K562 (cell line): ENCODE measurements at regions not wholly inside any gene's neighbourhood (a gene's known extent, or its start where the extent isn't known, plus 50 kb on each side); places are given as distances from the start of the nearest gene placed in this dataset.

Experiments used
- ETV6 ChIP-seq, 3 experiments: fragments of 150-350 bp in 1 of 3; sonication (generic) in 1 of 3; formaldehyde crosslinking in 1 of 3; IDR thresholded peaks; 2 replicates each; pipeline versions ENCODE4 v1.6.1 to v1.8.0; 2014 to 2022; ENCODE audit warnings: borderline replicate concordance in 2 of 3, low read depth in 2 of 3, antibody characterized with exemption in 1 of 3, low read length in 1 of 3, mild to moderate bottlenecking in 1 of 3, missing genetic modification reagents in 1 of 3
- FOXA3 ChIP-seq, 2 experiments: fragments of 450-650 bp in 1 of 2; sonication (generic) in 1 of 2; formaldehyde crosslinking; IDR thresholded peaks in 1 of 2; conservative IDR thresholded peaks in 1 of 2; 2 replicates each; pipeline versions ENCODE4 v1.4.0 to v1.8.0; 2020 to 2022; ENCODE audit warnings: mild to moderate bottlenecking in 2 of 2, missing genetic modification reagents in 1 of 2
- FUS ChIP-seq: fragments of 200-400 bp; formaldehyde crosslinking; optimal IDR thresholded peaks from 2 replicates; pipeline ENCODE3; 2017; ENCODE audit warnings: low read depth, low read length
- HDAC2 ChIP-seq: fragments of 450-650 bp; IDR thresholded peaks from 2 replicates; pipeline ENCODE4 v1.6.1; 2016; ENCODE audit warnings: mild to moderate bottlenecking
- HMGN3 ChIP-seq: IDR thresholded peaks from 2 replicates; pipeline ENCODE4 v1.6.1; 2011; ENCODE audit warnings: borderline replicate concordance, low read depth, mild to moderate bottlenecking, mixed read lengths, low read length; ENCODE audit not compliant: insufficient read length; ENCODE audit errors: extremely low read depth
- IFI16 ChIP-seq: fragments of 250-450 bp; sonication (Bioruptor Pico); IDR thresholded peaks from 2 replicates; pipeline ENCODE4 v2.1.2; 2022; ENCODE audit warnings: mild to moderate bottlenecking, inconsistent platforms
- MED1 ChIP-seq: sonication (generic); formaldehyde crosslinking; IDR thresholded peaks from 2 replicates; pipeline ENCODE4 v1.8.1; 2023; ENCODE audit warnings: missing genetic modification reagents, borderline replicate concordance
- PHTF2 ChIP-seq: fragments of 250-450 bp; sonication (Bioruptor Pico); IDR thresholded peaks from 2 replicates; pipeline ENCODE4 v1.5.0; 2021; ENCODE audit warnings: mild to moderate bottlenecking
- USF1 ChIP-seq: sonication (generic); formaldehyde crosslinking; IDR thresholded peaks from 2 replicates; pipeline ENCODE4 v1.9.0; 2022; ENCODE audit warnings: mild to moderate bottlenecking, missing genetic modification reagents
- ZFPM2 ChIP-seq: fragments of 250-450 bp; sonication (Bioruptor Pico); IDR thresholded peaks from 2 replicates; pipeline ENCODE4 v1.5.1; 2022; ENCODE audit warnings: mild to moderate bottlenecking
- ZKSCAN1 ChIP-seq: fragments of 150-350 bp; IDR thresholded peaks from 2 replicates; pipeline ENCODE4 v1.6.1; 2016; ENCODE audit warnings: low read depth, low read length
- ZNF324 ChIP-seq: fragments of 250-450 bp; sonication (Bioruptor Pico); IDR thresholded peaks from 2 replicates; pipeline ENCODE4 v1.4.0; 2020; ENCODE audit warnings: mild to moderate bottlenecking
- ZNF354B ChIP-seq: fragments of 250-450 bp; sonication (Bioruptor Pico); IDR thresholded peaks from 2 replicates; pipeline ENCODE4 v1.4.0; 2020
- TF ChIP-seq, protein P1 (sequence below), 2 experiments: fragments of 450-650 bp; conservative IDR thresholded peaks; 2 replicates each; pipeline ENCODE4 v1.6.1; 2017; ENCODE audit warnings: mild to moderate bottlenecking in 2 of 2, moderate library complexity in 2 of 2
- TF ChIP-seq, protein P2 (sequence below): fragments of 250-450 bp; sonication (Bioruptor Pico); IDR thresholded peaks from 2 replicates; pipeline ENCODE4 v1.4.0; 2020; ENCODE audit warnings: mild to moderate bottlenecking, moderate library complexity
- TF ChIP-seq, protein P3 (sequence below): sonication (generic); formaldehyde crosslinking; IDR thresholded peaks from 2 replicates; pipeline ENCODE4 v1.8.1; 2022; ENCODE audit warnings: missing genetic modification reagents

DNA sequence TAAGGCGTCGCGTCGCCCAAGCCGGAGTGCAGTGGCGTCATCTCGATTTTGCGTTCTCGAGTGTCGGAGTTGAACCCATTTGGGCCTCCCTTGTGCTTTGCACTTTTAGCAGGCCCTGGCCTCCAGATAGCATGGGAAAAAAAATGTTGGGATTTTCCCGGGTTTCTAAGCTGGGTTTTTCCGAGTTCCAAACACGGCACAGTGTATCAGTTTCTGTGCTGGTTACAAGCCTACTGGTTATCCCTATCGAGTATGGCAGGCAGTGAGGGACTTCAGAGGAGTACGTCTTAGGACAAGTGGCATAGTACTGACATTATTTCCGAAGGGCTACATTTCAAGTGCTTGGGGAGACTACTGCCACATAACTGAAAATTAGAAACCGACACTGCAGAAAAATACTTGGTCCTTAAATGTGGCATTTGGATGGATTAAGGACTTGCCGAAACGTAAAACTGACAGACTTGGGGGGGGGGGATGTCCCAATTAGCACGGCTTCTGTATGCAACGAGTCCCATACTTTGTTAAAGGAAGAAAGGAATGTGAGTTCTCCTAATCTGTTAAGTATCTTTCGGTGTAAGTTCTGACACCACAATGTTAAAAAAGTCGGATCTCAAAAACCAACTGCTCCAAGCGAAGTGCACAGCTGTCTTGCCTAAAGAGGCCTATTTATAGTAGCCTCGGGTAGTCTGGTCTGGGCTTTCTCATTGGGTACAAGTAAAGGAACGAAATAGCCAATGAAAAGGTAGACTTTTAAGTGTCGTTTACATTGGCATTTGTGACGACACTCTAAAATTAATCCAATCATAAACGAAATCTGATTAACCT is 70.2 kb downstream of the HFE start (continued):
- TF ChIP-seq, protein P1, sequence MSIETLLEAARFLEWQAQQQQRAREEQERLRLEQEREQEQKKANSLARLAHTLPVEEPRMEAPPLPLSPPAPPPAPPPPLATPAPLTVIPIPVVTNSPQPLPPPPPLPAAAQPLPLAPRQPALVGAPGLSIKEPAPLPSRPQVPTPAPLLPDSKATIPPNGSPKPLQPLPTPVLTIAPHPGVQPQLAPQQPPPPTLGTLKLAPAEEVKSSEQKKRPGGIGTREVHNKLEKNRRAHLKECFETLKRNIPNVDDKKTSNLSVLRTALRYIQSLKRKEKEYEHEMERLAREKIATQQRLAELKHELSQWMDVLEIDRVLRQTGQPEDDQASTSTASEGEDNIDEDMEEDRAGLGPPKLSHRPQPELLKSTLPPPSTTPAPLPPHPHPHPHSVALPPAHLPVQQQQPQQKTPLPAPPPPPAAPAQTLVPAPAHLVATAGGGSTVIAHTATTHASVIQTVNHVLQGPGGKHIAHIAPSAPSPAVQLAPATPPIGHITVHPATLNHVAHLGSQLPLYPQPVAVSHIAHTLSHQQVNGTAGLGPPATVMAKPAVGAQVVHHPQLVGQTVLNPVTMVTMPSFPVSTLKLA (conservative IDR thresholded peaks at IDR 0.05) = no peak
- peak; percentile 88; the same call in 1 of the 2 replicates for TF ChIP-seq PHTF2
- TF ChIP-seq ZNF354B = no peak
- TF ChIP-seq, protein P2, sequence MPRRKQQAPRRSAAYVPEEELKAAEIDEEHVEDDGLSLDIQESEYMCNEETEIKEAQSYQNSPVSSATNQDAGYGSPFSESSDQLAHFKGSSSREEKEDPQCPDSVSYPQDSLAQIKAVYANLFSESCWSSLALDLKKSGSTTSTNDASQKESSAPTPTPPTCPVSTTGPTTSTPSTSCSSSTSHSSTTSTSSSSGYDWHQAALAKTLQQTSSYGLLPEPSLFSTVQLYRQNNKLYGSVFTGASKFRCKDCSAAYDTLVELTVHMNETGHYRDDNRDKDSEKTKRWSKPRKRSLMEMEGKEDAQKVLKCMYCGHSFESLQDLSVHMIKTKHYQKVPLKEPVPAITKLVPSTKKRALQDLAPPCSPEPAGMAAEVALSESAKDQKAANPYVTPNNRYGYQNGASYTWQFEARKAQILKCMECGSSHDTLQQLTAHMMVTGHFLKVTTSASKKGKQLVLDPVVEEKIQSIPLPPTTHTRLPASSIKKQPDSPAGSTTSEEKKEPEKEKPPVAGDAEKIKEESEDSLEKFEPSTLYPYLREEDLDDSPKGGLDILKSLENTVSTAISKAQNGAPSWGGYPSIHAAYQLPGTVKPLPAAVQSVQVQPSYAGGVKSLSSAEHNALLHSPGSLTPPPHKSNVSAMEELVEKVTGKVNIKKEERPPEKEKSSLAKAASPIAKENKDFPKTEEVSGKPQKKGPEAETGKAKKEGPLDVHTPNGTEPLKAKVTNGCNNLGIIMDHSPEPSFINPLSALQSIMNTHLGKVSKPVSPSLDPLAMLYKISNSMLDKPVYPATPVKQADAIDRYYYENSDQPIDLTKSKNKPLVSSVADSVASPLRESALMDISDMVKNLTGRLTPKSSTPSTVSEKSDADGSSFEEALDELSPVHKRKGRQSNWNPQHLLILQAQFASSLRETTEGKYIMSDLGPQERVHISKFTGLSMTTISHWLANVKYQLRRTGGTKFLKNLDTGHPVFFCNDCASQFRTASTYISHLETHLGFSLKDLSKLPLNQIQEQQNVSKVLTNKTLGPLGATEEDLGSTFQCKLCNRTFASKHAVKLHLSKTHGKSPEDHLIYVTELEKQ (CRISPR knock-in tag) = peak; percentile 20
- TF ChIP-seq ETV6 (IDR thresholded peaks at IDR 0.05; ENCODE audit: borderline replicate concordance in 1 of 2, low read depth in 2 of 2, low read length in 1 of 2) = peak in 1 of 2 experiments; percentile 62; a peak in 1 of 4 replicates
- peak; percentile 84 for TF ChIP-seq ETV6 (CRISPR knock-in tag; IDR thresholded peaks at IDR 0.05; ENCODE audit: borderline replicate concordance)
- TF ChIP-seq HMGN3 = no peak
- TF ChIP-seq IFI16 (CRISPR knock-in tag) = no peak
- TF ChIP-seq USF1 (CRISPR knock-in tag) = no peak
- TF ChIP-seq ZFPM2 (CRISPR knock-in tag) = peak; percentile 92; the same call in 1 of the 2 replicates
- TF ChIP-seq, protein P3, sequence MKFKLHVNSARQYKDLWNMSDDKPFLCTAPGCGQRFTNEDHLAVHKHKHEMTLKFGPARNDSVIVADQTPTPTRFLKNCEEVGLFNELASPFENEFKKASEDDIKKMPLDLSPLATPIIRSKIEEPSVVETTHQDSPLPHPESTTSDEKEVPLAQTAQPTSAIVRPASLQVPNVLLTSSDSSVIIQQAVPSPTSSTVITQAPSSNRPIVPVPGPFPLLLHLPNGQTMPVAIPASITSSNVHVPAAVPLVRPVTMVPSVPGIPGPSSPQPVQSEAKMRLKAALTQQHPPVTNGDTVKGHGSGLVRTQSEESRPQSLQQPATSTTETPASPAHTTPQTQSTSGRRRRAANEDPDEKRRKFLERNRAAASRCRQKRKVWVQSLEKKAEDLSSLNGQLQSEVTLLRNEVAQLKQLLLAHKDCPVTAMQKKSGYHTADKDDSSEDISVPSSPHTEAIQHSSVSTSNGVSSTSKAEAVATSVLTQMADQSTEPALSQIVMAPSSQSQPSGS (CRISPR knock-in tag) = no peak
- TF ChIP-seq MED1 = 0 out of 2 replicates have a peak, but pooled peaks have one; percentile 44
- no peak for TF ChIP-seq FUS
- TF ChIP-seq ZNF324 (CRISPR knock-in tag) = 0 out of 2 replicates have a peak, but pooled peaks have one; percentile 45
- TF ChIP-seq FOXA3 (CRISPR knock-in tag; conservative IDR thresholded peaks at IDR 0.05 in 1 of 2, IDR thresholded peaks at IDR 0.05 in 1 of 2) = no peak; a peak in 2 of 4 replicates
- TF ChIP-seq ZKSCAN1 = peak; percentile 83
- TF ChIP-seq HDAC2 = peak; percentile 15; the same call in 1 of the 2 replicates
